GM19468 (cell line): ENCODE measurements at regions not wholly inside any gene's neighbourhood (a gene's known extent, or its start where the extent isn't known, plus 50 kb on each side); places are given as distances from the start of the nearest gene placed in this dataset.

ENCODE experiments used
- ATAC-seq: cut with Tn5 transposase; IDR thresholded peaks from one replicate; pipeline ENCODE4 v1.9.1; 2021; ENCODE audit warnings: mild to moderate bottlenecking, moderate library complexity, moderate number of reproducible peaks; ENCODE audit not compliant: unreplicated experiment; ENCODE audit errors: extremely low read depth

DNA sequence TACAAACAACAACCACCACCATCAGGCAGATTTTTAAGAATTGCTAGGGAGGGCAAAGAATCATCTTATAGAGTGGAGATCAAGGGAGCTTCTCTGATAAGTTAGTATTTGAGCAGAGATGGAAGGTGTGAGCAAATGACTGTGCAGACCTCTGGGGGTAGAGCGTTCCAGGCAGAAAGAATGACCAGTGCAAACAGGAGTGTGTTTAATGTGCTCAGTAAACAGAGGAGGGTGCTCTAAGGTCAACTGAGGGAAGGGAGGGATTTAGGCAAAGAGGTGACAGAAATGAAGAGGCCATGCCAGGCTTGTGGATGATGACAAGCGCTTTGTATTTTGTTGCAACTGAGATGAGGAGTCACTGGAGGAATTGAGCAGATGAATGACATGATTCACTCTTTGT lies 172.5 kb upstream of the GJB5 start:
- no peak for ATAC-seq

DNA sequence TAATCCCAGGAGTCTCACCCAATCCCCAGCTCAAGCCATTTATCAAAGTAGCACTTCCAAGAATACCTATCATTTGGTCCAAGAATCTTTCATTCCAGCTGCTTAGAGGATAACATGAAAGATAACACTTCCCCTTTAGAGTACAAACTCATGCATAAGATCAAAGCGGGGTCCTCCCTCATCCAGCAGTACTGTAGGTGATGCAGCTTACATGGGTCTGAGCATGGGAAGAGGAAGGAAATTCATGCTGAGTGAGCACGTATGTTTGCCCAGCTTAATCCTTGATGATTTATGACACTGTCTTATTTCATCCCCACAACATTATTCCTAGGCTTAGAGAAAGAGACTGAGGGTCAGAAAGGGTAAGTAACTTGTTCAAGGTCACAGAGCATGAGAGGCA lies 167.1 kb upstream of the GJB5 start:
- ATAC-seq, result no peak

DNA sequence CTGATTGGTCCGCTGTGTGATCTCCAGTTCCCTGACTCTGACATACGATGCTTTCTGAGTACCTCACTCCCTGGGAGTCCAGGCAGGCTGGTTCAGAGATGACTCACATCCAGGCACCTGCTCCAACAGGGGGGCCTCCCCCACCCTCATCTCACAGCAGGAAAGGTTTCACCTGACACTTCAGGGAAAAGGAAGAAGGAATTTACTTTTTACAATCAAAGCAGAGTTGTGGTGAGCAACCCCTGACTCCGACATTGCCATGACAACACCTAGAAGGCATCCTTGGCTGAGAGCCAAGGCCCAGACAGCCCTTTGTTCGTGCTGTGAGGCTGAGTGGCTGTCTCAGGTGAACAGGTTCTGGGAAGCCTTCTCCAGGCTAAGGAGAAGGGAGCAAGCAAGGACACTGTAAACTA lies 164.6 kb upstream of the GJB5 start:
- no peak for ATAC-seq

DNA sequence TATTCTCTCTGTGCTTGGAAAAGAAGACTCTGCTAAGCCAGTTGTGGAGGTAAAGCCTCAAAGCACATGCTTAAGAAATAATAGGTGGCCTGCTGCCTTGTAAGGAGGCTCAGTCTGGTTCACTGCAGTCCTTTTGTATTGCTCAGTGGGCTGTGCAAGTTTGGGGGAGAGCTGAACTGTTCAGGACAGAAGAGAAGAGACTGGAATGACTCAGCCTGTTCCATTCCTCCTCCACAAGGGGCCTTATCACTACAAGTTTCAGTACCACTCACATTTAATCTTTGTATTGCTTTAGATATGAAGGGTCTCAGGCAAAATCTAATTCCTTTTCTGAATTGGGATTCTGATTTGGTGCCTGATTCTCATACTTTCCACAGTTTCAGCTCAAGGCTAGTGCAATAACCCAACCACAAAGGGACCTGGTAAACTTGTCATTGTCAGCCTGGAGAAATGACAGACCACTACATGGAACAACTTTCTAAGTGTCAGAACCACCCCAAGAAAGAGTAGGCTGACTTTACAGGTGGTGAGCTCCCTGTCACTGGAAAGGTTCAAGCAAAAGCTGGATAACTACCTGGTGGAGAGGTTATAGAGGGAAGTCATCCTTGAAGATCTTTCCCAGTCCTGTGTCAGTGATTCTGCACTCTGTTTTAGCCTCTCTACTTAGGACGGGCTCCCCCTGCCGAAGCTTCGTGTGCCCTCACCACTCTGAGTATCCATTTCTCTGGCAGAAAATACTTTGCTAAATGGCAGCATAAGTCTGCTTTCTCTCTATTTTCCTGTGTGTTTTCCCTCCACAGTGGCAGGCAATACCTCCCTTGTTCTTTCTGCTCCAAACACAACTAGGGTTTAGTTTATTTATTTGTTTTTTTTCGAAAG lies 162.9 kb upstream of the GJB5 start:
- no peak for ATAC-seq

DNA sequence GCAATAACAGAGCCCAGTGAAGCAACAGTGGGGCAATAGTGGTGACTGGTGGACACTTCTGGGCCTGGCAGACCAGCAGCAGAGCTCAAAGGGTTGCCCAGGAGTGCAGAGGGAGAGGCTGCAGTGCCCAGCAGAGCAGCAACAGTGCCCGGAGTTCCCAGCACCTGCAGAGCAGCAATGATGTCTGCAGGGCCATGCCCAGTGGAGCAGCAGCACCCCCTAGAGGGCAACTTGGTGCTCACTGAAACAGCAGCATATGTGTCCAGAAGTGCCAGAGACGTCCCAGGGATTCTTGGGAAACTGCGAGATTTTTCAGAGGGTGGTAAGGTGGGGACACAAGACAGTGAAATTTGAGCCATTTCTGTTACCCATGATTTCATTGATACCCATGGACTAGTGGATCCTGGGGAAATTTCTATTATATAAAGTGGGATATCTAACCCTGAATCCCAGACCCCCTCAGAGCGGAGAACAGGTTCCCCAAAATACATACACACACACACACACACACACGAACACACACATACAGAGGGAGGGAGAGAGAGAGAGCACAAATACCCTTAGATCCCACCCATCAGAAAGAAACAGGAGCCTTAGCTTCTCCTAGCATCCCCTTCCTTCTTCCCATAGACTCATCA lies 156.9 kb upstream of the GJB5 start:
- ATAC-seq, result no peak

DNA sequence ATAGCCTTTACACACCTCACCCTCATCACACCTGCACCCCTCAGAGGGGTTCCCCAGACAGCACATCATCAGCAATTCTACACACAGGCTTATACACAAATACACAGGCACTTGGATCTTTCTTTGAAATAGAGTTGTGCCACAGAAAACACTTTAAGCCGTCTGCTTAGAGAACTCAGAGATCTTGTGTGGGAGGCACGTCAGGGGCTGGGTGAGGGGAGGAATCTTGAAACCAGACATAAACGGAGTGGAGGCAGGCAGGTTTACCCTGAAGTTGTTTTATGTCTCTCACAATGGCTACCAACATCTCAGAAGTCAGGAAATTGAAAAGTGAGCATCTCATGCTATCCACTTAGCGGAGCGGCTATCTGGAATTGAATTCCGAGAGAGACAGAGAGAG lies 151.9 kb upstream of the GJB5 start:
- no peak for ATAC-seq

DNA sequence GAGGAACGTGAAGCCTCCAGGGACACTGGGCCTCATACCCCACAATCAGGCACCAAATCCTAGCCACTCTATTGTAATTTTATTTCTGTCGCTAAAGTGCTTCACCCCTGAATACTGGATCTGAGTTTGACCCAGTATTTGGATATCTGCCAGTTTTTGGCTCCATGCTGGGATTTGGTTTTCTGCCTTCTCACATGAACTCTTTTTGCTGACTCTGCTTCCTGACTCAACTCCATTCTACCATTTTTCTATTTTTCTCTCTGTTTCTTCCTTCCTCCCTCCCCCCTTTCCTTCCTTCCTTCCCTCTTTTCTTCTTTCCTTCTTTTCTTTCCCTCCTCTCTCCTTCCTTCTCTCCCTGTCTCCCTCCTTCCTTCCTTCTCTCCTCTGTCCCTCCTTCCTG lies 151.3 kb upstream of the GJB5 start:
- ATAC-seq, result no peak

DNA sequence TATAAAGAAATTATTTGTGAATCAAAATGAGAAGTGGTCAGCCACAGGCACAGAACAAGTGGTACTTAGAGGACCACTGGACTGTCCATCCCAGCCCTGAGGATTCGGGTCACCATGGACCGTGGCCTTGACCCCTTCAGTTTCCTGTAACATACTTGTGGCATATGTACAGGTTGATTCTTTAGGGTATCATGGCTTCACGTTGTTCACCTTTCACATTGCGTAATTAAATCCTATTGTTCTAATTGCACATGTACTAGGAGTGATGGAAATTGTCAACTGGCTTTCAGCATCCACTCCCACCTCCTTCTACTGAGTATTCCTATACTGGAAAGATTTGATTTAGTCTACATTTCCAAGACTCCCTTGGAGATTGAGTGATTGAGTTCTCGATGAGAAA lies 148.3 kb upstream of the GJB5 start:
- no peak for ATAC-seq

DNA sequence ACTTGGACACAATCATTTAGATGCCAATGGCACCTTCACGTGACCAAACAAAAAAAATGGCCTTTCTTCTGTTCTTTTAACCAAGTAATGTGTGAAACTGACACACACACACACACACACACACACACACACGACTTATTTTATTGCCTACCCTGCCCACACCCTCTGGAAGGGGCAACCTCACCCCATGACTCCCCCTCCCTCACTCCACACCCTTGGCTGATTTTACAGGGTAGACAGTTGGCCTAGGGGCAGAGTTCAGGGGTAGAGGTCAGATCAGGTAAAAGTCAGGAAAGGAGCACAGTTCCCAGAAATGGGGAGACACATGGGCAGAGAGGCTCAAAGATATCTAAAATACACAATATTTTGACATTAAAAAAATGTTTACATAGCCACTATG lies 144.8 kb upstream of the GJB5 start:
- no peak for ATAC-seq

DNA sequence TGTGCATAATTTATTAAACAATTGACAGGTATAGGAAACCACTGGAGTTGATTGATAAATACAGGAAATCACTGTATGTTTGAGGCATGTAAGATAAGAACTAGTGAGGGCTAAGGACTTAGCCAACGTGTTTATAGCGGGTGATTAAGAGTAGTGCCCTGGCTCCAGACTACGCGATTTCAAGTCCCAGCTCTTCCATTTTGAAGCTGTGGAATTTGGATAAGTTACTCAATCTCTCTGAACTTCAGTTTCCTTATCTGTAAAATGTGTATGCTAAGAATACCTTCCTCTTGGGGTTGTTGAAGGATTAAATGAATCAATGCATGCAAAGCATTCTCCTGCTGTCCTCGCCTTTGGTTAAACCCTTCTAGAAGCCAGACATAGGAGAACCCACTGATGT lies 143.3 kb upstream of the GJB5 start:
- ATAC-seq, result no peak

DNA sequence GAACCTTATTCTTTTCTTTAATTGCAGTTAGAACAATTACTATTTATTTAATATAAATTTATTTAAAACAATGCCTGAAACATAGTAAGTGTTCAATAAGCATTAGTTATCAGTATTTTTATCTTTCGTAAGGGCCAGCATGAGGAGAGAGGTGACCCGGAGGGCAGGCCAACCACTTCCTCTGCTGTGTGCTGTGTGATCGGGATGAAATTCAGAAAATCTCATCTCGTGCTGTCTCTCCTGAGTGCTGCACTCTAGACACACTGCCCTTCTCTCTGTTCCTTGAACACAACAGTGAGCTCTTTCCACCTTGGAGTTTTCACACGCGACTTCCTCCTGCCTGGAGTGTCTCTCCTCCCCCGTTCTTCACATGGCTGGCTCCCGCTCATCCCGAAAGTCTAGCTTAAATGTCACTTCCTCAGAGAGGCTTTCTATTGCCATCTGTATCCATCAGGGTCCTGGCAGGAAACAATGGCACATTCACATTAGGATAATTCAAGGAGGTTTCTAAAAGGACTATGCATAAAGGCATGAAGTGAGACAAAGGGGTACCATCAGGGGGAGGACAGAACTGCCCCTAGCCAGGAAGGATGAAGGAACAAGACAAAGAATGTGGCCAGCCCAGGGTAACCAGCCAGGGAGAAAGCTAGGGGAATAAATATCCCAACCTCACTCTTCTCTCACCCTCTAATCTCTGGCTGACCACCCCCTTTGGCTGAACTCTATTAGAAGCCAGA lies 142.6 kb upstream of the GJB5 start:
- no peak for ATAC-seq

DNA sequence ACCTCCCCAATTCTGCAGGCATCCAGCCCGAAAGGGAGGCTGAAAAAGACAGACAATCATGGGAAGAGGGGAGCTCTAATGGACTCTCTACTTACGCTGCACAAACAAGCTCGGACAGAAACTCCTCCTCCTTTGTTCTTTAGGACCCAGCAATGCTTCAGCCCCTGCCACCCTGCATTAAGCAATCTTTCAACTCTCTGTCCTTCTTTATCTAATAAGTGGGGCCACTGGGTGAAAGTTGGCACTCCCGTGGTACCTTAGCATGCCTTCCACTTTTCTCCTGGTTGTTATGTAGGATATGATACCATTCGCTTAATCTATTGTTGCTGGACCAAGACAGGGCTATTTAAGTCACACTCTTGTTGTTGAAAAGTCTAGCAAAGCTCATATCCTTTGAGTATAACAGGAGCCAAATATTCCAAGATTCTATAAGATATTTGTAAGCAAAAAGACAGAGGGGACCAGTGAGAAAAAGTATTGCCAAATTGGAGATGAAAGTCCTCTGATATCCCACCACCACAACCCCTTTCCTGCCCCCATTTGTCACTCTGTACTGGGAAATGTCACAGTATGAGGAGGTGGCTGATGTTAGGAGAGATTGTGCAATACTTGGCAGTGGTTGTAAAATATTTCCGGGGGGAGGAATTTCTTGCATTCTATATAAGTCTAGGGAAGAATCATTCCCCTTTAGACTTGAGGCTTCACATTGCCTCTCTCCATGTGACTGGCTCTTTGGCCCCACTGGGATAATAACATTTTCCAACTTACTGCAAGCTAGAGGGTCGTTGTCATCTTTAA lies 137.3 kb upstream of the GJB5 start:
- ATAC-seq, result no peak

DNA sequence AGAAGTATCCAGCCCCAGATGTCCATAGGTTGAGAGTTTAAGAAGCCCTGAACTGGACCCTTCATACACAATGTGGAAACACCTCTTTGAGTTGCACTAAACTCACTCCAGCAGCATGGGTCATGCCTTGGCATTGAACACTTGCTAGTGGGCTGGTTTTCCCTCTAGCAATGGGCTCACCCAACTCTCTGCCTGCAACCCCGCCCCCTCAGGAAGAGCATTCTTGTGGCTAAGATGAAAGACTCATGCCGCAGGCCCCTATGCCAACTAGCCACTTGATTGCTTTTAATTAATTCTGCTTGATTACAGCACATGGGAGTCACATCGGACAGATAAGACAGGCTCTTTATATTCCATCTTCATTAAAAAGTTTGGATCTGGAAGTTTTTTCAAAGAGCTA lies 136.5 kb upstream of the GJB5 start:
- no peak for ATAC-seq

DNA sequence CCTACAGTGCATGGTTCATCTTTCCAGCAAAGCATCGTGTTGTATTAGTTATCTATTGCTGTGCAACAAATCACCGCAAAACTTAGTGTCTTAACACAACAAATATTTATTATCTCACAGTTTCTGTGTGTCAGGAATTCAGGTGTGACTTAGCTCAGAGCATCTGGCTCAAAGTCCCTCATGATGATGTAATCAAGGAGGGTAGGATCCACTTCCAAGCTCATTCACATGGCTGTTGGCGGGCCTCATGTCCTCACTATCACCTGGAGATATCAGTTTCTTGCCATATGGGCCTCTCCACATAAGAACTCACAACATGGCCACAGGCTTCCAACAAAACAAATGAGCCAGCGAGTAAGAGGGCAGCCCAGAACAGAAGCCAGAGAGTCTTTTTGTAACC lies 135.6 kb upstream of the GJB5 start:
- ATAC-seq, result no peak

DNA sequence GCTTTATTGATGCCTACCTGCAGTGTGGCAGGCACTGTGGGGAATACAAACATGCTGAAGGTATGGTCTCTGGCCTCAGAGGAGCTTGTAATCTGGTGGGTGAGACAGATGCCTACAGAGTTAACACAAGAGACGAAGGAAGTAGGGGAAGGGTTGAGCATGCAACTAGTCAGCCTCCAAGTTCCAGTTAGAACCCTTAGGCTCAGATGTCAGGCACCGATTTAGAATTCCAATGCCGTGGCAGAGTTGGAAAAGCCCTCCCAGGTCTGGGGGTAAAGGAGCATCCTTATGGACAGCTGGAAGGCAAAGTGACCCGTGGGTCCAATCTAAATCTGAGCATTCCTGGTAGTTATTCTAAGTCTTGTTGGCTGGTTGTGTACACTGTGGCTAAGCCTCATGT lies 132.9 kb upstream of the GJB5 start:
- no peak for ATAC-seq

DNA sequence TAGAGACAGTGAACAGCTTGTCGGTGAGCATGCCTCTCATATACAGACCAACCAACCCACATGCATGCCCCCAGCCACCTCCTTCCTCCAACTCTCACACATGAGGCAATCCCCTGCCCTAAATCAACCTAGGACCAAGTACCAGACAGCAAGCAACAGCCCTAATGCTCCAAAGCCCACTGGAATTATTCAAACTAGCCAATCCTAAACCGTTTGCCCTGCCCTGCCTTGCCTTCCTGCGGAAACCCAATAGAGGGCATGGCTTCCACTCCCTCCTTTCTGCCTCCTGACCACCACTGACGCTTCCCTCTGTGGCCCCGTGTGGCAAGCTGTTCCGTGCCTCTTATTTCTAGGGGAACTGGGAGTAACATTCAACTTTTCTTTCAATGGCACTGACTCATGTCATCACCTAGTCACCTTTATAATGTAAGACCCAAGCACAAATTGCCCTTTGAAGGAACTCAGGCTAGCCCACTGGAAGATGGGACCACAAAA lies 129.3 kb upstream of the GJB5 start:
- ATAC-seq, result no peak

DNA sequence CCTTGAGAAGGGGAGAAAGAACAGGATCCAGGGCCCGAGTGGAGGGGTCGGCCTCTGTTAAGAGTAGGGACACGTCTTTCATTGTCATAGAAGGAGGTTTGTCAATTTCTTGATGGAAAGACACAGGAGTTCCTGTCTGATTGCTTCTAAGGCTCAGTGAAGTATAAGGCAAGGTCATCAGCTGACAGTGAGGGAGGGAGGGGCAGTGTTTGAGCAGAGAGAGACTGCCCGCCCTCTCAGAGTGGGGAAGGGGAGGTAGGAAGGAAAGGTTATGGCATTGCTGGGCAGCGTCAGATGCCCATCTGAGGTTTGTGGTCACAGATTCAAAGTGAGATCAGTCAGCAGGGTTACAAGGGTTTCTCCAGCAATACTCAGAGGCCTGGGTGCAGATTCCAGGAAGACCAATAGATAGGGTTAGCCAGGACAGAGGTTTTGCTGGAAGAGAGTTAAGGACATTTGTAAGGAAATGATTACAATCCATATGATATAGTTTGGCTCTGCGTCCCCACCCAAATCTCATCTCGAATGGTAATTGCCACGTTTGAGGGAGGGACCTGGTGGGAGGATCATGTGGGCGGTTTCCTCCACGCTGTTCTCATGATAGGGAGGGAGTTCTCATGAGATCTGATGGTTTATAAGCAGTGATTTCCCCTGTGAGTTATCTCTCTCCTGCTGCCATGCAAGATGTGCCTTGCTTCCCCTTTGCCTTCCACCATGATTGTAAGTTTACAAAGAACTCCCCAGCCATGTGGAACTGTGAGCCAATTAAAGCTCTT lies 127.2 kb upstream of the GJB5 start:
- ATAC-seq, result no peak

DNA sequence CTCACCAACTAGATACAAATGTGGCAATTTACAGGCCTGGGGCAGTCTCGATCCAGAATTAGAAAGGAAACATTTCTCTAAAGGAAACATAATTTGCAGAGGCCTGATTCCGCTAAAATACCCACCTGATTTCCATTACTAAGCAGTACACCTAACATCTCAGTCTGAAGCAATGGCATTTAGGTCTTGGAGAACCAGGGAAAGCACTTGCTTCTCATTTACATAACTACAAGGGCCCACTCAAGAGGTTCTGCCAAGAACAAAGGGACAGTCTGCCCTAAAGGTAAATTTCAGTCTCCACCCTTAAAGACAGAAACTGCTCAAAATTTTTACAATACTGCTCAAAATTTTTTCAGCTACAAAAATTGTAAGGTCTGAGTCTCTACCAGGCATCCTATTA lies 123.7 kb upstream of the GJB5 start:
- no peak for ATAC-seq

DNA sequence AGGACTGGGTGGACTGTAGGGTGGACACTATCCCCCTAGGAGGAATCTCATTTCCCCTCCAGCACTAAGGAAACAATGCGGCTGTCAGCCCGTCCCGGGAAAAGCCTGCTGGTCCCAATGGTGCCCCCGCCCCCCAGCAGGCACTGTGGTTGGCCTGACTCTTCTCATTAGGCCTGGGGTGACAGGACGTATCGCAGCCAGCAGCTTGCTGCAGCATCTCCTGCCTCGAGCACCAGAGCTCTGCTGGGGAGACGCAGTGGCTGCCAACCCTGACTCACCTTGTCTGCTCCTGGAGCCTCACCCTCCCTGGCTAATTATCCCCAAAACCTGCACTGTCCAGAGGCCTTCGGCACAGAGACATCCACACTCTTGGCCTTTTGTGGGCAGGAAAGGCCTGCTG lies 115.1 kb upstream of the GJB5 start:
- ATAC-seq, result no peak
